GM12873 (cell line): ENCODE measurements at regions not wholly inside any gene's neighbourhood (a gene's known extent, or its start where the extent isn't known, plus 50 kb on each side); places are given as distances from the start of the nearest gene placed in this dataset.

Experiments used
- CTCF ChIP-seq: IDR thresholded peaks from 2 replicates; pipeline ENCODE4 v1.5.1; 2012; ENCODE audit warnings: low read depth, mild to moderate bottlenecking, moderate library complexity, low read length, control low read depth; ENCODE audit not compliant: insufficient read depth; ENCODE audit errors: missing control alignments

- TF ChIP-seq CTCF = no peak
Measured at GRCh38 chr11:103596315-103596714, 440.1 kb upstream of the DDI1 start.

DNA sequence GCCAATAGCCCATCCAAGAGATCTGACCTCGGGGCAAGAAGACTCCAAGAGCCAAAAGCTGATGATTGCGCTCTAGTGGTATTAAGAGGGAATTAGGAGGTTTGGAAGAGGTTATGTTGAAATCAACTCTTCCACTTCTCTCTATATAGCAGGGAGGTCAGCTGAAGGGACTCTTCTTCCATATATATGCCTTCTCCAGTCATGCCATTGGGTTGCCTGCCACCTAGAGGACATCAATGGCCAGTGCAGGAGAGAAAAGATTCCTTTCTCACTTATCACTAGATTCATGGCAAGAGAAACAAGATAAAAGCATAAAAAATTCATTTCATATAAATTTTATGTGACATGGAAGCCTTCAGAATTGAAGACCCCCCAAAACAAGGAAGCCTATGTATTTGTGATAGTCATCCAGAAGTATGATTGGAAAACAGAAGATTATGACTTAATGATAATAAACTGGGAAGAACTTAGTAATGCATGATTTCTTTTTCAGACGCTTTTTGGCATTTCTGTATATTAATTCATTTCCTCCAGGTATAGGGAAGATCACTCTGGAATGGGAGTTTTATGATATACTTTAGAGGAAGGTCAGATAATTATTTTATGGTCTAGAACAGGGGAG is 435.1 kb upstream of the DDI1 start:
- TF ChIP-seq CTCF = peak; percentile 85

- TF ChIP-seq CTCF = no peak
Measured at GRCh38 chr11:103602840-103603239, 433.6 kb upstream of the DDI1 start.

DNA sequence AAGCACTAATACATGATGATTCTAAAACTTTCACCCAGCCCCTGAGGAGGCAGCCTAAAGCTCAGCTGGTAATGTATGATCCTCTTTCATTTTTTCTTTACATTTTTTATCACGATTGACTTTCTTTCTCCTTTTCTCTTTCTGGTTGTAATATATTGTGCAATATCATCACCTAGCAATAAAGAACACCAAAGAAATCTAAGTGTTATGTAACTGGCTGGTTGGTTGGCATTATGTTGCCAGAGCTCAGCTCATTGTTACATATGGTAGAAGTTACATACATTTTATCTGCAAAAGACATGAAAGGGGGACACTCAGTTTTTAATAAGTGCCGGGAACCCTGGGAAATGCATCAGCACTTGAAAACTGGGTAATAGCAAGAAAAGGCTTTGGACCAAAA is 432.1 kb upstream of the DDI1 start:
- TF ChIP-seq CTCF = no peak

DNA sequence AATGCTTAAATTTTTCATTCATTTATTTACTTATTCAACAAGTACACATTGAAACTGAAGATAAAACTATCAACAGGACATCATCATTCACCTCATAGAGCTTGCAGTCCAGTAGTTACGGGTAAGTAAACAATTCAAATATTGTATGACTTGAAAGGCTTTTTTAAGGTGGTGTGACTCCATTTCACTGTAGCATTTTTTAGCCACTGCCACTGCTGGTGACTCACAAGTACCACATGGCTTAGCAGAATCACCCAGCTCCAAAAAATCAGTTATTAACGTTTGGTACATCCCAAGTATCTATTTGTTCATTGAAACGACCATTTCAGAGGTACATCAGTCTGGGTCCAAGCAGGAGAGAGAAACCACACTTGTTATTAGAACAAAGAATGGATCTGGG is 427.9 kb upstream of the DDI1 start:
- no peak for TF ChIP-seq CTCF

DNA sequence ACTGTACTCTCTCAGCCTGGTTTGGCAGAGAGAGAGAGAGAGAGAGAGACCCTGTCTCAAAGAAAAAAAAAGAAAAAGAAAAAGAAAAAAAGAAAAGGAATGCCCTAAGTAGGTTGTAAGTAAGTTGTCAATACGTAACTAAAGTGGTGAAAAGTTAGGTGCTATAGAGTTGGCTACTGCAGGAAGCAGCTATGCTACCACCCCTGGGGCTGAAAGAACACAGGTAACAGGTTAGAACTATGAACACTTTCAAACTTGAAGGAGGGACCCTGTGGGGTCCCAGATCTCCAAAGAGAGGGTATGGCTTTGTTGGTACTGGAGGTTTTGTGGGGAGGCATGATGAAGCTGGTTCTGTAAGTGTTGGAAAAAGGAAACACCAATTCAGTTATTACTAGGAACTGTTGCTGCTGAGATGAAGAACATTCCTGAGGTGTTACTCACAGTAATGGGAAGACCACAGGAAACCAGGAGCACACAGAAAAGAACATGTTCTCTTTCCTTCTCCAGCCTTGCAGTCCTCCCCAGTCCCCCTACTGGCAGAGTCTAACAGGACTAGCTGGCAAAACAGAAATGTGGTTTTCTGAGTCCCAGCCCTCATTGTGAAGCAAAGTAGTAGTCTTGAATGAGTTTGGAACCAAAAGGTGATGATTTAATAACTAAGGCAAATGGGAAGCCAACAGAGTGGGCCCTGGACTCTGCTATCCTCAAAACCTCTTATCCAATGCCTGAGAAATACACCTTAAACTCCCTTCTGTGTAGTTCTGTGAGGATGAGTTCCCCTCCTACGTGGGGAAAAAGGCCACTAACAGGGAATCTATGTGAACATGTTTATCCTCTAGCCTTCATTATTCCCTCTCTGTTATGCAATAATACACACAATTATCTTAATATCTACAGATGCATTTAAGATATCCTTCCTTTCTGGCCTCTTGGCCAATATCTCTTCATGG is 427.0 kb upstream of the DDI1 start:
- peak; percentile 46 for TF ChIP-seq CTCF

DNA sequence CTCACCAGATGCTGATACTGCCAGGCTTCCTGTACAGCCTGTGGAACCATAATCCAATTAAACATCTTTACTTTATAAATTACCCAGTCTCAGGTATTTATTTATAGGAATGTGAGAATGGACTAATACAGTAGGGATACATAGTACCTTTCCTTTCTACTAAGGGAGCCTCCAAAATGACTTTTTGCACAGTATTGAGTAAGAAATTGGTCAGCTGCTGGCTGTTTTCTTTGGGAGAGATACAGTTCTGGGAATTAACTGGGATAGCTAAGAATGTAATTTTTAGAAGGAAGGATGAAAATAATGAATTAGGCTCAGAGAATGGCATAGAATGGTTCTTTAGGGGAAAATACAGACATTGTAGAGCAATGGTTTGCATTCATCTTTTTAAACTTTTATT is 426.0 kb upstream of the DDI1 start:
- no peak for TF ChIP-seq CTCF
